Stimulated activated naive CD8-positive, alpha-beta T cell treated with anti-CD3 and anti-CD28 coated beads, Interleukin-15, amount 100 ng/mL, for 72 hours (primary cell): ENCODE measurements at regions not wholly inside any gene's neighbourhood (a gene's known extent, or its start where the extent isn't known, plus 50 kb on each side); places are given as distances from the start of the nearest gene placed in this dataset.
"Not testable (repeated sequence)": the region's sequence is repeated elsewhere in the genome, so short reads cannot be mapped to it uniquely, and the experiment has no call there.

Experiments
- ATAC-seq: fragments of 150-1000 bp; cut with Tn5 transposase; 2 replicates; pipeline ENCODE4 v1.10.0; 2021; ENCODE audit warnings: mild to moderate bottlenecking, moderate library complexity
- DNase-seq, 2 donors: peaks; one replicate each; pipeline ENCODE4 v3.0.0; 2021 to 2022
- H3K27ac Mint-ChIP-seq, 2 donors: one replicate each; pipeline ENCODE4 v1.8.0; 2022; ENCODE audit warnings: mild to moderate bottlenecking in 2 of 2, mixed read lengths in 2 of 2, moderate library complexity in 2 of 2
- H3K27me3 Mint-ChIP-seq: one replicate; pipeline ENCODE4 v1.8.0; 2022; ENCODE audit warnings: mixed read lengths
- H3K4me1 Mint-ChIP-seq: one replicate; pipeline ENCODE4 v1.8.0; 2022; ENCODE audit warnings: mild to moderate bottlenecking, mixed read lengths
- H3K4me3 Mint-ChIP-seq, 2 donors: one replicate each; pipeline ENCODE4 v1.8.0; 2022; ENCODE audit warnings: mild to moderate bottlenecking in 2 of 2, mixed read lengths in 2 of 2, moderate library complexity in 1 of 2
- H3K9me3 Mint-ChIP-seq, 2 donors: one replicate each; pipeline ENCODE4 v1.8.0; 2022; ENCODE audit warnings: mixed read lengths in 2 of 2

DNA sequence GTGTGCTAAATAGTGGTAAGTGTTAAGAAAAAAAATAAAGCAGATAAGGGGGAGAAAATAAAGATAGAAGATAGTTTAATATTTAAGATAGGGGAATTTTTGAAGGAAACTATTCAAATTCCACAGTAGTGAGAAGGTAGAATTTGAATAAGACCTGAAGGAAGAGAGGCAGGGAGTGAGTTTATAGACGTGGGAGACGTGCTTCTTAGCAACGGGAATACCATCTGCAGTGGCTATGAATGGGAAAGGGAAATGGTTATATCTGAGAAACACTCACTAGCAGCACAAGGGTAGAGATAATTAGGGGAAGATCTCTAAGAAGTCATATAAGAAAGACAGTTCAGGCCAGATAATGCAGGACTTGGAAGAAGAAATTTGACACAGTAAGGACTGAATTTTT lies 854.5 kb upstream of the EPHA5 start:
- Mint-ChIP-seq H3K27me3 (no peaks in the 10 kb centered on the region), H3K27ac (no peak overlapping the region), H3K9me3 (peaks cover 22 to 27% of the 10 kb centered on the region in 2 donors), H3K4me1 (no peaks in the 10 kb centered on the region), H3K4me3 (no peak overlapping the region)
- DNase-seq (no peak), ATAC-seq (no peak)

DNA sequence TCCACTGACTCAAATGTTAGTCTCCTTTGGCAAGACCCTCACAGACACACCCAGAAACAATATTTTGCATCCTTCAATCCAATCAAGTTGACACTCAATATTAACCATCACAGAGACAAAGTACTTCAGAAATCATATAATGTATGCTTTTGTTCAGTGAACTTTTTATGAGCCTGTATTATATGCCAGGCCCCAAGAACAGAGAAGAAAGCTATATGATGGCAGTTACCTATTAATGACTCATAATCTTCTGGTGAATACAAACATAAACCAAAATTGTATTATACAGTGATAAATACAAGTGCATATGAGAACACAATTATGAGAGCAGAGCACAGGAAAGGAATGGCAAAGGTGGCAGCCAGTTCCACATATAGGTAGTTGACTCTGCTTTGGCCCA lies 852.0 kb upstream of the EPHA5 start:
- Mint-ChIP-seq H3K4me1 (no peaks in the 10 kb centered on the region), H3K27me3 (no peaks in the 10 kb centered on the region), H3K27ac (no peak overlapping the region), H3K9me3 (peaks cover 10 to 13% of the 10 kb centered on the region in 2 donors), H3K4me3 (no peak overlapping the region)
- no peak for ATAC-seq
- DNase-seq = no peak

DNA sequence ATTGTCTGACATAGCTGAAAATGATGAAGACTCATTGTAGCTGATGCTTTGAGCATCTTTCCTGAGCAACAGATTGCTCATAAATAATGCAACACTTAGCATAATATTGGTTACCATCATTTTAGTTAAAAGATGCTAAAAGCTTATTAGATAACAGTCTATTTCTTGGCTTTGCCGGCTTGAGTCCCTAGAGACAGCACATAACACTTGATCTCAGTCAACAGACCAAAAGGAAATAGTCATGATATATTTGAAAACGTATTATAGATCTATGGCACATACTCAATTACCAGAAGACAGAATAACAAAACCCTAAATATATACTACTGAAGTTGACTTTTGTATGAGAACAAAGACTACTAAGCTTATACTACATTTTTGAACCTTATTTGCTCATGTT lies 846.7 kb upstream of the EPHA5 start:
- ATAC-seq (no peak), DNase-seq (no peak)
- Mint-ChIP-seq H3K4me1 (no peaks in the 10 kb centered on the region), H3K27ac (no peak overlapping the region), H3K4me3 (no peak overlapping the region), H3K9me3 (peaks cover 0 to 5% of the 10 kb centered on the region in 2 donors), H3K27me3 (no peaks in the 10 kb centered on the region)

DNA sequence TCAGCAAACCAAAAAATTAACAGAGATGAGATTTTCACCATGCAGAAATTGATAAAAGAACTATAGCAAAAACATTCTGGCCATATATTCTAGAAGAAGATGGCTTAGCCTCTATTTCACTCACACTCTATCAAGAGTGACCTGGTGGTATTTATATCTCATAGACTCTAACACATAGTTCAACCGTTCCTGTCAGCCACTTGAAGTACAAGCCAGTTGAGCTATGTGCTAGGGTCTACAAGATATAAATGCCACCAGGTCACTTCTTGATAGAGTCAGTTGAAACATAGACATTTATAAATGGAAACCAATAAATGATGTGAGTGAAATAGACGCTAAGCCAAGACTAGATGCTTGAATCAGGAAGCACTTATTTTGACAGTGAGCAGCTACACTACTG lies 836.7 kb upstream of the EPHA5 start:
- no peaks in the 10 kb centered on the region for H3K4me1 Mint-ChIP-seq
- peaks cover 0 to 9% of the 10 kb centered on the region in 2 donors for H3K9me3 Mint-ChIP-seq
- no peak overlapping the region for H3K4me3 Mint-ChIP-seq
- DNase-seq = no peak
- no peak overlapping the region for H3K27ac Mint-ChIP-seq
- no peak for ATAC-seq
- no peaks in the 10 kb centered on the region for H3K27me3 Mint-ChIP-seq

DNA sequence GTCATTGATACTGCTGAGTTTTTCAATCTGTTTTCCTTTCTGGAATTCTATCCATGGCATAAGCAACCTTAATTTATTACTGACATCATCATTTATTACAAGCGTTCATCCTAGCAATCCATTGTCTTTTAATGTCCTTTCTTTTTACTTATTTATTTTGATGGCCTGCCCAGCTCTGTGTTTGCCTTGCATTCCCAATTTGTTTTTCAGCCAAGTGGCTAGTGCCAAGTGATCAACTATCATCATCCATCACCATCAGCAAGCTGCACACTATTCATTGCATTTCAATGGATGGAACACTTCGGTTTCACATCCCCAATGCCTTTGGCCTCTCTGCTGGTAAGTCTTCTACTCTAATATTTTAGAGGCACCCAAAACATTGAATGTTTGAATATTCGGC lies 831.7 kb upstream of the EPHA5 start:
- Mint-ChIP-seq H3K27me3 (no peaks in the 10 kb centered on the region), H3K4me3 (no peak overlapping the region), H3K9me3 (peaks cover 0 to 9% of the 10 kb centered on the region in 2 donors), H3K4me1 (no peaks in the 10 kb centered on the region), H3K27ac (no peak overlapping the region)
- no peak for DNase-seq
- ATAC-seq = no peak

DNA sequence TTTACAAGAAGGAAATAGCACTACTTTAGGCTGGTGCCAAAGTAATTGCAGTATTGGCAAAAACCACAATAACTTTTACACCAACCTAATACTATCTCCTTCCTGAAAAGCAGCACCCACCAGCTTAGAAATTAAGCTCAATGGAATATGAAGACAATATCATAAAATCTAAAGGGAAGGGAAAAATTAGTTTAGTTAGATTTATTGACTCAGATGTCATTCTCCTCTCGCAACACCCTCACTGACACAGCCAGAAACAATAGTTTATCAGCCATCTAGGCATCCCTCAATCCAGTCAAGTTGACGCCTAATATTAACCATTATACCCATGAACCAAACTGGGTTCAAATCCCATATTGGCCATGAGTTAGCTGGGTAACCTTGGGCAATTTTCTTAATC lies 820.4 kb upstream of the EPHA5 start:
- no peak overlapping the region for H3K4me3 Mint-ChIP-seq
- no peaks in the 10 kb centered on the region for H3K27me3 Mint-ChIP-seq
- H3K9me3 Mint-ChIP-seq = peaks cover 17 to 18% of the 10 kb centered on the region in 2 donors
- no peak overlapping the region for H3K27ac Mint-ChIP-seq
- ATAC-seq (no peak), DNase-seq (no peak)
- H3K4me1 Mint-ChIP-seq = no peaks in the 10 kb centered on the region

DNA sequence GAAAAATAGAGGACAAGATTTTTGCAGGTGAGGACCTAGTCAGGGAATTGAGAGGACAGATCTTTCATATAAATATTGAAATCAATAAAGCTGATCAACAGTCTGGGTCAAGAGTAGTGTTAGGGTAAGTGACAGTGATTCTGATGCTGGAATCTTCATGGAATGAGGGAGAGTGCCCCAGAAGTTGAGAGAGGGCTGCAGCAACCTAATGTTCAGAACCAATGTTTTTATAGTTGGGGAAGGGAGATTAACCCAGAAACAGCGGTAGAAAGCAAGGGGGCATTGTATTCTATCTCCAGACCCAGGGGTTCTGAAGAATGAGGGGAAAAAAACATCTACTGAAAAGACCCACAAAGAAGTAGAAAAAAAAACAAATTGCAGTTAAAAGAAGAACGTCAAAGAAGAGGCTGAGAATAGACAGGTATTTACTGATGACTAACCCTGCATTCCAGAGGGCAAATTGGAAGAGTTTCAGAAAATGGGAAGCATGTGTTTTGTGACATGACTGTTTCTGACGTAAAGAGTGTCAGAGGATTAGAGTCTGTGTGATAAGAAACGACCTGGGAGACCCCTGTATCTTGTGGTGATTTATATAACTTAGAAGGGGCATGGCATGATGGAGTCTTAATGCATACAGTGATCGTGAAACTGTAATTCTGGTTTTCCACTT lies 819.6 kb upstream of the EPHA5 start:
- no peak for ATAC-seq
- DNase-seq = no peak
- Mint-ChIP-seq H3K27ac (no peak overlapping the region), H3K27me3 (no peaks in the 10 kb centered on the region), H3K4me3 (no peak overlapping the region), H3K9me3 (peaks cover 17 to 18% of the 10 kb centered on the region in 2 donors), H3K4me1 (no peaks in the 10 kb centered on the region)

DNA sequence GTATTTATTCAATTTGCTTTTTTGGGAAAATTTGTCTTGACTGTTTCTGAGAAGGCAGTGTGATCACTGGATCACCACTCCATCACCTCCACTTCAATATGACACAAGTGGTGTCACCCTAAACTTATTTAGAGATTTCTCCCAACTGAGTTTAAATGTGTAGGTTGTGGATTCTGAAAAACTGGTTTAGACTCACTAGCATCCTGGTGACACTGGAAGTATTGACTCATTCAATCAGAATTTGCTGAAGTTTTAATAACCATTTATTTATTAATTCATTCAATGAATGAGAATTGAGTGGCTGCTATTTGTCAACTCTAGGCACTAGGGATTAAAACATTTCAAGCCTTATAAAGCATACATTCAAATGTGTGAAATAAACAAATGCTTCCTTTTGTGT lies 819.1 kb upstream of the EPHA5 start:
- Mint-ChIP-seq H3K27ac (no peak overlapping the region), H3K4me1 (no peaks in the 10 kb centered on the region), H3K27me3 (no peaks in the 10 kb centered on the region), H3K4me3 (no peak overlapping the region), H3K9me3 (peaks cover 17 to 18% of the 10 kb centered on the region in 2 donors)
- ATAC-seq (no peak), DNase-seq (no peak)

DNA sequence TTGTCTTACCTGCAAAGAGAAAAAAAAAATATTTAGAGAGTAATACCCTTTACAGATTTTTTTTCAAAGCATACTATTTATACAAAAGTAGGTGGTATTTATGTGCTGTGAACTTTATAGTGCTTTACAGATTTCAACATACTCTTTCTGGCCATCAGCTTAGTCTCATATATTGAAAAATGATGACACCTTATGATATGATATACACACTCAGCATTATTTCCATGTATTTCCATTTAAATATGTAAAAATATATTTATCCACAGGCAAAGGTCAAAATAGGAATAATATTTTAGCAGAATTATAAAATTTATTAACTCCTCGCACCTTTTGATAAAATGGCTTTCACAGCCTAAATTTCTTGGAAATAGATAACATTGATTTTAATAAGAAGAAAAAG lies 815.8 kb upstream of the EPHA5 start:
- Mint-ChIP-seq H3K27me3 (no peaks in the 10 kb centered on the region), H3K4me1 (no peaks in the 10 kb centered on the region), H3K9me3 (peaks cover 12 to 17% of the 10 kb centered on the region in 2 donors), H3K4me3 (no peak overlapping the region), H3K27ac (no peak overlapping the region)
- ATAC-seq = no peak
- no peak for DNase-seq

DNA sequence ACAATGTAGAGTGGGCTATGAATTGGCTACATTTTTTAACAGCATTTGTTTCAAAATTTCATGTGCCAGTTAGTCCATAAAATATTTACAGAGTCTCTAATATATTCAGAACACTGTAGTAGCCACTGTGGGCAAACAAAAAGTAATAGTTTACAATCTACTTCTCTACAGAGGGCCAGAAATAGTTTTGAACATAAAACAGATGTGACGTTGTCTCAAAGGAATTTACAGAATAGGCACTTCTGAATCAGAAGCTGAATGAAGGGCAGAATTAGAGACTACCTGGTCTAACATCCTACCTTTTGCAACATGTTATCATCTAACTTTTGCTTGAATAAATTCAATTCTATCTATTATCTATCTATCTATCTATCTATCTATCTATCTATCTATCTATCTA lies 811.9 kb upstream of the EPHA5 start:
- Mint-ChIP-seq H3K27me3 (no peaks in the 10 kb centered on the region), H3K9me3 (peaks cover 0 to 5% of the 10 kb centered on the region in 2 donors), H3K4me3 (no peak overlapping the region), H3K4me1 (no peaks in the 10 kb centered on the region), H3K27ac (no peak overlapping the region)
- DNase-seq = no peak
- ATAC-seq = no peak

DNA sequence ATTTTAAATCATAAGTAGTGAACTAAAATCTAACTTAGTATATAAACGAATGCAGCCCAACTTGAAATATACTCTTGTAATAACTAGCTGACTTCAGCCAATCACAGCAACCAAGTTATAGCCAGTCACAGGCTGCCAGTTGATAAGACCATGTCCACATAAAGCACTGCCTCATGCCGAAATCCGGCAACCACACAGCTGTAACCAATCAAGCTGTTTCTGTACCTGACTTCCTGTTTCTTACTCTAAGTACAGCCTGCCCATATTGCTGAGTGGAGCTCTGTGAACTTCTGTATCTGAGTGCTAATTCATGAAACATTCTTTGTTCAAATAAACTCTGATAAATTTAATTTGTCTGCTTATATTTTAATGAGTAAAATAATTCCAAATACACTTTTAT lies 805.3 kb upstream of the EPHA5 start:
- Mint-ChIP-seq H3K4me3 (no peak overlapping the region), H3K27me3 (no peaks in the 10 kb centered on the region), H3K9me3 (peaks cover 6 to 12% of the 10 kb centered on the region in 2 donors), H3K27ac (no peak overlapping the region), H3K4me1 (no peaks in the 10 kb centered on the region)
- no peak for ATAC-seq
- DNase-seq = no peak

DNA sequence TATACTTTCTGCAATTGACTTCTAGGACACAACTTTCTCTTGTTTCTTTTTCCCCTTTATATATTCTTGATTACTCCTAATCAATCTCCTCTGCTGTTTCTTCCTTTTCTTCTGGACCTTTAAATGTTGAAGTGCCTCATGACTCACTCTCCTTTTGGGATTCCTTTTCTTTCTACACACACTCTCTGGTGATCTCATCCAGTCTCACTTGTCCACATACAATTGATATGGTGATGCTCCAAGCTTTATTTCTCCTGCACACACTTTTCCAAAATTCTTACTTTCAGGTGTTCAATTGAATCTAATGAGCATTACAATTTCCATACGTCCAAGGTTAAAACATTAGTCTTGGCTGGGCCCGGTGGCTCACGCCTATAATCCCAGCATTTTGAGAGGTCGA lies 794.8 kb upstream of the EPHA5 start:
- Mint-ChIP-seq H3K4me3 (no peak overlapping the region), H3K27ac (no peak overlapping the region), H3K4me1 (no peaks in the 10 kb centered on the region), H3K27me3 (no peaks in the 10 kb centered on the region), H3K9me3 (peaks cover 8 to 9% of the 10 kb centered on the region in 2 donors)
- ATAC-seq = no peak
- no peak for DNase-seq

DNA sequence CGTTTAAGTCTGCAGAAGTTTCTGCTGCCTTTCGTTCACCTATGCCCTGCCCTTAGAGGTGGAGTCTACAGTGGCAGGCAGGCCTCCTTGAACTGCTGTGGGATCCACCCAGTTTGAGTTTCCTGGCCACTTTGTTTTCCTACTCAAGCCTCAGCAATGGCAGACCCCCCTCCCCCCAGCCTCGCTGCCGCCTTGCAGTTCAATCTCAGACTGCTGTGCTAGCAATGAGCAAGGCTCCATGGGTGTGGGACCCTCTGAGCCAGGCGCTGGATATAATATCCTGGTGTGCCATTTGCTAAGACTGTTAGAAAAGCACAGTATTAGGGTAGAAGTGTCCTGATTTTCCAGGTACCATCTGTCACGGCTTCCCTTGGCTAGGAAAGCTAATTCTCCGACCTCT lies 792.6 kb upstream of the EPHA5 start:
- DNase-seq, H3K9me3 Mint-ChIP-seq, H3K4me3 Mint-ChIP-seq, ATAC-seq, H3K4me1 Mint-ChIP-seq, H3K27me3 Mint-ChIP-seq, H3K27ac Mint-ChIP-seq: not testable (repeated sequence)

DNA sequence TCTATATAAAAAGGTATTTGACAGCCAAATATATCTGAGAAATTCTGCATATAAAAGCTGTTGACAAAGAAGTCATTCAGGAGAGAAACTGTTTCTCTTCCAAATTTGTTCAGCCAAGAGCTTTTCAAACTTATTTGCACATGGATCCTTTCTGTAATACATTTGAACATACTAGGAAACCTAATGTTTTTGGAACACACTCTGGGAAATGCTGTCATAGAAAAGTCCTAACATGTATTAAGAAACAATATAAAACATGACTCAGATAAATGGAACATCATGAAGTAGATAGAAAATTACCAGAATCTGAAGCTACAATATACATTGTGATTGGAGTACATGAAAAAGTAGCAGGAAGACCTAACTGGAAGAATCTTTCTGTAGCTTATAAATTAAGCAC lies 781.5 kb upstream of the EPHA5 start:
- Mint-ChIP-seq H3K9me3 (peaks cover 2 to 3% of the 10 kb centered on the region in 2 donors), H3K27ac (no peak overlapping the region), H3K4me3 (no peak overlapping the region), H3K4me1 (no peaks in the 10 kb centered on the region), H3K27me3 (no peaks in the 10 kb centered on the region)
- ATAC-seq (no peak), DNase-seq (no peak)

DNA sequence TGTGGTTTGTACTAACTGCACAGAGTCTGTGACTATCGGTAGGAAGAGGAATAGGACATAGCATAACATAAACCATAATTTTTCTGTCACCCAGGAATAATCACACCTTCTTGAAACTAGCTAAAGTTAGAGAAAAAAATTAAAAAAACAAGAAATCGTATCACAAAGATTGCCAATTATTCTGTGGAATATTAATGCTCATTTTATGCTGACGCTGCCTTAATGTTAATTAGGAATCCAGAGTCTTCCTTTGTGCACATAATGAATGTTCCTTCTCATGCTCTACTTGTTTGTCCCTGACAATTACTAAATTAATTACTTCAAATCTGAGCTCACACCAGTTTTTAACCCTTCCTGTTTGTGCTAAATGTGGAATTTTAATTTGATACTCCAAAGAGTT lies 772.7 kb upstream of the EPHA5 start:
- Mint-ChIP-seq H3K4me1 (no peaks in the 10 kb centered on the region), H3K27ac (no peak overlapping the region), H3K27me3 (no peaks in the 10 kb centered on the region), H3K4me3 (no peak overlapping the region), H3K9me3 (peaks cover 6 to 8% of the 10 kb centered on the region in 2 donors)
- no peak for DNase-seq
- no peak for ATAC-seq

DNA sequence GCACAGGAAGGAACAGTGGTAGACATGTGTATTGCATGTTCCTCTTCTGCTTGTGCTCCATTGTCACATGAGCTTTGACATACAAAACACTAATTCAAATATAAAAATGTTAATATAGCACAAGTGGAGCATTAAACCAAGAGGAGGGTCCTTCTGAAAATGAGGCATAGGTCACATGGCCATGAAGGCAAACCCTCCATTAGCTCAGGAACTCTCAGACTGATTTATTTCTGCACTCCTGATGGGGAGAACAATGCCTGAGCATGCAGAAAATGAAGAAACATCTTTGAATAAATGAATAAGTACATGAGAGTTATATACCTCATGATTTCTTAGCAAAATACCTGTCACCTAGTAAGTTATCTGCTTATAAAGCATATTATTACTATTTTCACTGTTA lies 769.2 kb upstream of the EPHA5 start:
- Mint-ChIP-seq H3K4me1 (no peaks in the 10 kb centered on the region), H3K9me3 (peaks cover 15 to 16% of the 10 kb centered on the region in 2 donors), H3K27ac (no peak overlapping the region), H3K27me3 (no peaks in the 10 kb centered on the region), H3K4me3 (no peak overlapping the region)
- no peak for DNase-seq
- ATAC-seq = no peak

DNA sequence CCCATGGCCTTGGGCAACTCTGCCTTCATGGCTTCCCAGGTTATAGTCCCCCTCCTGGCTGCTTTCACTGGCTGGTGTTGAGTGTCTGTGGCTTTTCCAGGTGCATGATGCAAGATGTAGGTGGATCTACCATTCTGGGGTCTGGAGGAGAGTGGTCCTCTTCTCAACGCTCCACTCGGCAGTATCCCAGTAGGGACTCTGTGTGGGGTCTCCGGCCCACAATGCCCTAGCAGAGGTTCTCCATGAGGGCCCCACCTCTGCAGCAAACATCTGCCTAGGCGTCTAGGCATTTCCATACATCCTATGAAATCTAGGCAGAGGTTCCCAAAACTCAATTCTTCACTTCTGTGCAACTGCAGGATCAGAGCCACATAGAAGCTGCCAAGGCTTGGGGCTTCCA lies 763.4 kb upstream of the EPHA5 start:
- DNase-seq (no peak), ATAC-seq (no peak)
- Mint-ChIP-seq H3K27me3 (no peaks in the 10 kb centered on the region), H3K9me3 (peaks cover 18 to 25% of the 10 kb centered on the region in 2 donors), H3K4me3 (no peak overlapping the region), H3K4me1 (no peaks in the 10 kb centered on the region), H3K27ac (no peak overlapping the region)
